NCI-H526 (cell line): ENCODE measurements at regions not wholly inside any gene's neighbourhood (a gene's known extent, or its start where the extent isn't known, plus 50 kb on each side); places are given as distances from the start of the nearest gene placed in this dataset.
"Not testable (repeated sequence)": the region's sequence is repeated elsewhere in the genome, so short reads cannot be mapped to it uniquely, and the experiment has no call there.

Experiments
- DNase-seq, 2 experiments: peaks; one replicate each; lab custom pipeline; 2025; lab: John Stamatoyannopoulos, UW

DNA sequence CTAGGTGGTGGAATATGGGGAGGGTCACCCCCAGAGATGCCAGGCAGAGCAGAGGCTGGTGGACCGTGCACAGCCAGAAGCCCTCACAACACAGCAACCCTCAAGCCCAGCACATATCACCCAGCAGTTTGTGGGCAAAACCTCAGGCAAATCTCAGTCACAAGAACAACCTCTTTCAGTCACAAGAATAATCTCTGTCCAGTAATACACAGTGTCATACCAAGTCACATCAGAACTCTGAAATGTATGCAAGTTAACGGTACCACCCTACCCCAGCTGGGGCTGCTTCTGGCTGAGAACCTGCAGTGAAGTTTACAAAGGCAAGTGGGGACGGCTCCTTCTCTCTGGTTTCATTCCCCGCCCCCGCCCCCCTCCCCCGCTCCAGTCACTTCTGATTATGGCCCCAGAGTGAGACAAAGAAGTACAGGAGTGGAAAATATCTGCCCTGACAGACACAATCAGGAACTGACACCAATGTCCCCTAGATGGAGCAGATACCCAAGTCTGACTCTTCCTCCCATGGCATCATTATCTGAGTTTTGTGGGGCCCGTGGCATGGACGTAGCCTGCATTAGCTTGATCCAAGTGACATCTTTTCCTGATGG lies 480.9 kb upstream of the TMEM132C start:
- DNase-seq: no peak

DNA sequence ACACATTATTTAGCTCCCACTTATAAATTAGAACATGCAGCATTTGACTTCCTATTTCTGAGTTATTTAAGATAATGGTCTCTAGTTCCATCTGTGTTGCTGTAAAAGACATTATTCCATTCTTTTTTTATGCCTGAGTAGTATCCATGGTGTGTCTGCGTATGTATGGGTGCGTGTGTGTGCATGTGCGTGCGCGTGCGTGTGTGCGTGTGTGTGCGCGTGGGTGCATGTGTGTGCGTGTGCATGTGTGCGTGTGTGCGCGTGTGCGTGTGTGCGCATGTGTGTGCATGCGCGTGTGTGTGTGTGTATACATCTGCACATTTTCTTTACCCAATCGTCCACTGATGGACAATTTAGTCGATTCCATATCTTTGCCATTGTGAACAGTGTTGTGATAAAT lies 479.4 kb upstream of the TMEM132C start:
- no peak for DNase-seq

DNA sequence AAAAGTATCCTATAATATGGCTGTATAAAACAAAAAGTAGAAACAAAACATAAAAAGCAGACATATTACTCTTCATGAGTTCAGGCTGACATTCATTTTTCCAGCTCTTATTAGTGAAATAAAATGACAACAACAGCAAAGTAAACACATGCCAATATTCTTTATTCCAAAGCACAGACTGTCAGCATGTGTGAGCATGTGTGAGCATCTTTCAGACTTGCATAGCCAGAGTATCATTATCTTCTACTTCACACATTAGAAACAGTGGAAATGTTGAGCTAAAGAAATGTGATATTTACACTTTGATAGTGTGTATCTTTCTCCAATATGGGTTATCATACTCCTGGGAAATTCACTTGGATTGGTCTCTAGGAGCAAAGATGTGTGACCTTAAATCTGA lies 476.6 kb upstream of the TMEM132C start:
- DNase-seq: no peak

GRCh38 chr12:127791217-127791616 lies 475.8 kb upstream of the TMEM132C start:
- no peak for DNase-seq

DNA sequence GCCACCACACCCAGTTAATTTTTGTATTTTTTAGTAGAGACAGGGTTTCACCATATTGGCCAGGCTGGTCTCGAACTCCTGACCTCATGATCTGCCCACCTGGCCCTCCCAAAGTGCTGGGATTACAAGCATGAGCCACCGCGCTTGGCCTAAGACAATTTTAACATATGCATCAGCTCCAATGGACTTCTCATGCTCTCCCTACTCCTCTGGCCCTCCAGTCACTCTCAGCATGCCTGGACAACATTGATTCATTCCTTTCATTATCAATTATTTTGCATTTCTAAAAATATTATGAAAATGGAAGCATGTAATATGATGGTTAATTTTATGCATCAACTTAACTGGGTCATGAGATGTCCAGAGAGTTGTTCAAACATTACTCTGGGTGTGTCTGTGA lies 469.1 kb upstream of the TMEM132C start:
- no peak for DNase-seq

DNA sequence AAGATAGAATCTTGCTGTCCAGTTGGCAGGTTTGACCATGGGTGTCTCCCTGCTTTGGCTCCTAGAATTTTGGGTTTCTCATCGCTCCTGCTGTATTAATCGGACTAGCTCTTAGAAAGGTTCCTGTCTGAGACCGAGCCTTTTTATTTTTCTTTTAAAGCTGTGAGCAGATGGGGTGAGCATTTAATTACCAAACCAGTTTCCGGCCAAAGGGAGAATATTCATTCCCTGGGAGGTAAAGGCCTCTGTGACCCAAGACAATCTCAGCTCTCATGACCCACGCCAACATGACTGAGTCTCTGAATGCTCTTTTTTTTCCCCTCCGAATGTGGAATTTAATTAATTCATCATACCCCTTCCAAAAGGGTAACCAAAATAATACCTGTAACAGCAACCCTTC lies 464.7 kb upstream of the TMEM132C start:
- no peak for DNase-seq

DNA sequence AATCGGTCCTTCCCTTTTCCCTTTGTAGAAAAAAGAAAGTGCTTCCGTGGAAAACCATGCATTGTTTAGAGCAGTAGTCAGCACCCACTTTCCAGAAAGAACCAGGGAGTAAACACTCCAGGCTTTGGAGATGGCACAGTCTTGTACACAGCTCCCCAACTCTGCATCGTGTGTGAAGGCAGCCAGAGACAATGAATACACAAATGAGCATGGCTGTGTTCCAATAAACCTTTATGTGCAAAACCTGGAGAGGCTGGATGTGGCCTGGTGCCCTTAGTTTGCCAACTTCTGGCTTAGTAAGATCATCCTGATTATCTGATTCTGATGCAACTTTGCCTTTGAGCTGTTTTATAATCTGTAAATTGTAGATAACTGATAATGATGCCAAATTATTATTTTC lies 463.4 kb upstream of the TMEM132C start:
- peak; percentile 94 for DNase-seq

GRCh38 chr12:127809275-127809674 lies 457.7 kb upstream of the TMEM132C start:
- DNase-seq: peak in 1 of 2 experiments; percentile 32

GRCh38 chr12:127810041-127810440 lies 456.9 kb upstream of the TMEM132C start:
- no peak for DNase-seq

GRCh38 chr12:127810459-127810858 lies 456.5 kb upstream of the TMEM132C start:
- not testable (repeated sequence) for DNase-seq

- DNase-seq: peak in 1 of 2 experiments; percentile 10
Observed at GRCh38 chr12:127811988-127812387, 455.0 kb upstream of the TMEM132C start.

- no peak for DNase-seq
Observed at GRCh38 chr12:127813147-127813546, 453.8 kb upstream of the TMEM132C start.

DNA sequence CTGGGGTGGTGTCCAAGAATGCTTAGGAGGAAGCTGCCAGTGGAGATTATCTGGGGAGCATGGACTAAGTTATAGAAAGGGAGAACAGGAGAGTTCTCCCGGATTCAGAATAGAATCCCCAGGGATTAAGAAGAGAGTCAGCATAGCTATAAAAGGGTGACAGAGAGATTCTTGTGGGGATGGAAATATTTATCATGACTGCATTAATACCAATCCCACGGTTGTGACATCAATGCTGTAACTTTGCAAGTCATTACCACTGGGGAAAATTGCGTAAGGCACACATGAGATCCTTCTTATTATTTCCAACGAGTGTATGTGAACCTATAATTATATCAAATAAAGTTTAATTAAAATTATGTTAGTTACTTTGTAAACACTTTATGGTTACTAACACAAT lies 447.9 kb upstream of the TMEM132C start:
- no peak for DNase-seq

GRCh38 chr12:127820271-127820670 lies 446.7 kb upstream of the TMEM132C start:
- DNase-seq: no peak

GRCh38 chr12:127820846-127821245 lies 446.1 kb upstream of the TMEM132C start:
- DNase-seq: no peak

DNA sequence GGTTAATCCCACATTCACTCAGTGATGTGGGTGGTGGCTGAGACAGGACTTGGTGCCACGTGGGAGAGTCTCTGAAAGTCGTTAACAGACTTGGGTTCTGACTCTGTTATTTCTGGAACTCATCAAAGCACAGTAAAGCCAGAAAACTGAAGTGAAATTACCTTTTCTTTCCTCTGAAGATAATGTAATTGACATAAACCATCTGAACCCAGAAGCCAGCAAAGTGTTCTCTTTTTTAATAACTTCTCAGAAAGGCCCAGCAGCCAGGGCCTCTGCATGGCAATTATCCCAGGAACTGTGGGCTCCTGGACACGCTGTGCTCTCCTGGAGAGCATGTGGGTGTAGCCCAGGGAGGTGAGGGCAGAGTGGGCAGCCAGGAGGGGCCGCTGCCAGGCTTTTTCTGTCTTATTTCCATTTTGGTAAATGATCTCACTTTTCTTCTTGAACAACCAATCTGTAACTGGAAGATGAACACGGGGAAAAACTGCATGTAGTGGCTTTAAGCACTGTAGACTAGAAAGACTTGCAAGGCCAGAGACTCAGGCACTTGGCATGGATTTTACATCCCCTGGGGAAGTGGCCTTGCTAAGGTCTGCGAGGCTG lies 444.1 kb upstream of the TMEM132C start:
- no peak for DNase-seq

GRCh38 chr12:127823801-127824200 lies 443.2 kb upstream of the TMEM132C start:
- no peak for DNase-seq

DNA sequence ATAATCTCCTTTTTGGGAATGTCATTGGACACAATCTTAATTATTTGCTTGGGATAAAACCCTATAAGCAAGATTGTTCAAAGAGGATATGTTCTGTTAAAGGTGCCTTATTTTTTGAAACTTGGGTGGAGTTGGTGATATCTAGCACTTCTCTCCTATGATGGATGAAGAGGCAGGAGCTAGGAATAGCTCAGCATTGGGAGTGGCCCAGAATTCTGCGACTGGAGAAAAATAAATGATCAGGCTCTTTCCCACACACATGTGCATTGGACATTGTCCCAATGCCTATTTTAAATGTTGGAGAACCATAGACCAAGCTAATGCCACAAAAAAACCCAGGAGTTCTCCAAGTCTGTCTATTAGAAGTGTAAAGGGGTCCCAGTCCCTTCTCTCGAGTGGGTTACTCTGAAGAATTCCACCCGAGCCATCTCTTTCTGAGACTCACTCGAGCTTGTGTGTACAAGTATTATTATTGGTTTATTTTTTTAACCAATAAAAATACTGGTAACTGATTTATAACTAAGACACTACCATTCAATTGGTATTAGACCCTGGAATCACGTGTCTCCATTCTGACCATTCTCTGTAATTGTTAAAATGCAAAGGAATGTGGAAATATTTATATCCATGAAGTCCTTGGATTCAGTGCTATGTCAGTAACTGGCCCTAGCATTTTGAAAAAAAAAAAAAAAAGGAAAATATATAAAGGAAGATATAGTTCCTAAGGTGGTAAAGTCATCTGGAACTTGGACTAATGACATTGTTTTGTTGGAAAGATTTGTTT lies 437.5 kb upstream of the TMEM132C start:
- DNase-seq: no peak

DNA sequence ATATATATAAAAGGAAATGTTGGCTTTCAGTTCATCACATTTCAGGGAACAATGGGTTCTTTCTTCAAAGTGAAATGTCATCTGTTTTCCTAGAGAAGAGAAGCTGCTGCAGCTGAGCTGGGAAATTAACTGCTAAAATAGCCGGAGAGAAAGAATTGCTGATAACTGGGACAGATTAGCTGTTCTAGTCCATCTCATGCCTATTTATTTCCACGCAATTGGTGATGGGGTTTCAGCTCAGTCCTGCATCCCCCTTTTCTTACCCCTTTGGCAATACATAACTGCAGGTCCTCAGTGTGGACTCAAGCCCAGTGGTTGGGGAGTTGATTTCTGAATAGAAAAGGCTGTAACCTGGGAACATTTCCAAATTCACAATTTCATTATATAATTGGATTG lies 436.9 kb upstream of the TMEM132C start:
- DNase-seq: peak; percentile 84 to 86

DNA sequence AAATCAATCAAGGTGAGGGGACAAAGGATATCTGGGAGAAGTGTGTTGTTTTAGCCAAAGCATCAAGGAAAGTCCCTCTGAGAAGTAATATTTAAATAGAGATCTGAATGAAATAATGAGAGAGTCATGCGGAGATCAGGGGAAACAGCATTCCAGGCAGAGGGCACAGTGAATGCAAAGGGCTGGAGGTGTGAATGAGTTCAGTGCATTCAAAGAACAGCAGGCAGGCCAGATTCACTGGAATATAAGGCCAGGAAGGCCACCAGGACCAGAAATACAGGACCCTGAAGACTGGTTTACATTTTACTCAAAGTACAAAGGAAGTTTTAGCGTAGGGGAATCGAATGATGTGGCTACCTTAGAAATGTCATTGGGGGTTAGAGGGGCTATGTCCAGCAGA lies 436.2 kb upstream of the TMEM132C start:
- peak in 1 of 2 experiments; percentile 21 for DNase-seq

GRCh38 chr12:127832172-127832571 lies 434.8 kb upstream of the TMEM132C start:
- no peak for DNase-seq

DNA sequence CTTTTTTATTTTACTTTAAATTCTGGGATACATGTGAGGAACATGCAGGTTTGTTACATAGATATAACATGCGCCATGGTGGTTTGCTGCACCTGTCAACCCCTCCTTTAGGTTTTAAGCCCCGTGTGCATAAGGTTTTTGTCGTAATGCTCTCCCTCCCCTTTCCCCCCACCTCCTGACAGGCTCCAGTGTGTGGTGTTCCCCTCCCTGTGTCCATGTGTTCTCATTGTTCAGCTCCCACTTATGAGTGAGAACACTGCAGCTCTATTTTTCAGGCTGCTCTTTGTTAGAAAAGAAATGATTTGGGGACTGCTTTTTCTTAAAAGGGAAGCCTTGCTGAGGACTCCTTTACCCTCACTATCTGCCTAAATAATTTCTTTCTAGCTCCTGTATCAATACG lies 430.2 kb upstream of the TMEM132C start:
- DNase-seq: peak; percentile 64 to 78

DNA sequence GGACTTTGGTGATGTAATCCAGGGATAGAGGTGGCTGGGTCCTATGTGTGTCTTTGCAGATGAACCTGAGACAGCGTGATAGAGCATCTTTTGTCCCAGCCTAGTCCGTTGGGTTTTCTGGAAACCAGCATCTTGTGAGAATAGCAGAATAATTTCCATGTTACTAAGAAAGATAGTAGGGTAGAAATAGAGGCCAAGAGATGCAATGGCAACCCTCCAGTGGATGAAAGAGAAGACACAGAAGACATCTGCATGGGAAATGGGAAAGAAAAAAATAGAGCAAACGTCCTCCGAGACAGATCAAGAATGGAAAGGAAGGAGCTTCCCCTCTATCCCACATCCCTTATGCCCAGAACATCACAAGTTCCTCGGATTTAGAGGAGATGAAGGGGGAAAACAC lies 409.3 kb upstream of the TMEM132C start:
- DNase-seq: no peak
